H9 (cell line): ENCODE measurements at regions not wholly inside any gene's neighbourhood (a gene's known extent, or its start where the extent isn't known, plus 50 kb on each side); places are given as distances from the start of the nearest gene placed in this dataset.

Experiments used
- DNase-seq: peaks from one replicate; pipeline ENCODE4 v3.0.0-alpha.2; 2017
- H2AFZ ChIP-seq: one replicate; pipeline ENCODE4 v1.6.1; 2013; ENCODE audit warnings: mild to moderate bottlenecking, low read length, control low read depth, moderate library complexity
- H2AK5ac ChIP-seq: 2 replicates; pipeline ENCODE4 v1.6.1; 2013; ENCODE audit warnings: low read length, control low read depth, mixed read lengths; ENCODE audit not compliant: insufficient read length
- H2BK120ac ChIP-seq: one replicate; pipeline ENCODE4 v1.6.1; 2013; ENCODE audit warnings: low read depth, mild to moderate bottlenecking, low read length, control low read depth, inconsistent platforms; ENCODE audit not compliant: poor library complexity, severe bottlenecking
- H2BK12ac ChIP-seq: 2 replicates; pipeline ENCODE4 v1.6.1; 2013; ENCODE audit warnings: low read length, control low read depth, mixed read lengths, low read depth; ENCODE audit not compliant: insufficient read length
- H2BK15ac ChIP-seq: 2 replicates; pipeline ENCODE4 v1.6.1; 2013; ENCODE audit warnings: low read depth, low read length, control low read depth
- H2BK20ac ChIP-seq: one replicate; pipeline ENCODE4 v1.6.1; 2013; ENCODE audit warnings: low read depth, mild to moderate bottlenecking, low read length, control low read depth, inconsistent platforms; ENCODE audit not compliant: poor library complexity, severe bottlenecking
- H2BK5ac ChIP-seq: 2 replicates; pipeline ENCODE4 v1.6.1; 2013; ENCODE audit warnings: low read length, control low read depth, mixed read lengths; ENCODE audit not compliant: insufficient read length
- H3K14ac ChIP-seq: 2 replicates; pipeline ENCODE4 v1.6.1; 2013; ENCODE audit warnings: low read length, control low read depth; ENCODE audit not compliant: insufficient read depth
- H3K18ac ChIP-seq: 2 replicates; pipeline ENCODE4 v1.6.1; 2013; ENCODE audit warnings: low read depth, mild to moderate bottlenecking, mixed read lengths, low read length, control low read depth; ENCODE audit not compliant: insufficient read length
- H3K23ac ChIP-seq: 2 replicates; pipeline ENCODE4 v1.6.1; 2013; ENCODE audit warnings: low read length, control low read depth, mixed read lengths, low read depth; ENCODE audit not compliant: insufficient read length
- H3K23me2 ChIP-seq: 2 replicates; pipeline ENCODE4 v1.6.1; 2013; ENCODE audit warnings: low read depth, mild to moderate bottlenecking, mixed read lengths, low read length, control low read depth; ENCODE audit not compliant: insufficient read length, poor library complexity, severe bottlenecking
- H3K27ac ChIP-seq: 2 replicates; pipeline ENCODE4 v1.5.1; 2013; ENCODE audit warnings: low read length, control low read depth, mixed read lengths, low read depth; ENCODE audit not compliant: insufficient read length
- H3K27me3 ChIP-seq: 2 replicates; pipeline ENCODE4 v1.6.1; 2013; ENCODE audit warnings: low read length, control low read depth, inconsistent platforms; ENCODE audit not compliant: insufficient read depth
- H3K4ac ChIP-seq: 2 replicates; pipeline ENCODE4 v1.6.1; 2013; ENCODE audit warnings: low read depth, mild to moderate bottlenecking, control low read depth, inconsistent platforms, low read length, moderate library complexity
- H3K4me1 ChIP-seq: 2 replicates; pipeline ENCODE4 v1.6.1; 2013; ENCODE audit warnings: low read length, control low read depth, inconsistent platforms; ENCODE audit not compliant: insufficient read depth
- H3K4me2 ChIP-seq: 2 replicates; pipeline ENCODE4 v1.6.1; 2013; ENCODE audit warnings: low read length, control low read depth, mixed read lengths; ENCODE audit not compliant: insufficient read length, insufficient read depth
- H3K56ac ChIP-seq: 2 replicates; pipeline ENCODE4 v1.6.1; 2013; ENCODE audit warnings: low read depth, mild to moderate bottlenecking, mixed read lengths, low read length, control low read depth; ENCODE audit not compliant: insufficient read length
- H3K79me1 ChIP-seq: 2 replicates; pipeline ENCODE4 v1.6.1; 2013; ENCODE audit warnings: low read depth, mild to moderate bottlenecking, moderate library complexity, low read length, control low read depth, inconsistent platforms; ENCODE audit not compliant: insufficient read depth, poor library complexity, severe bottlenecking
- H3K79me2 ChIP-seq: 2 replicates; pipeline ENCODE4 v1.6.1; 2013; ENCODE audit warnings: low read length, control low read depth, inconsistent platforms; ENCODE audit not compliant: insufficient read depth
- H3K9ac ChIP-seq: 2 replicates; pipeline ENCODE4 v1.6.1; 2013; ENCODE audit warnings: low read length, control low read depth, mixed read lengths; ENCODE audit not compliant: insufficient read length; ENCODE audit errors: extremely low read depth
- H3K9me3 ChIP-seq: one replicate; pipeline ENCODE4 v1.6.1; 2013; ENCODE audit warnings: low read depth, low read length, inconsistent platforms; ENCODE audit not compliant: control insufficient read depth
- H3T11ph ChIP-seq: one replicate; pipeline ENCODE4 v1.6.1; 2013; ENCODE audit warnings: mild to moderate bottlenecking, low read length, control low read depth, inconsistent platforms
- H4K20me1 ChIP-seq: one replicate; pipeline ENCODE4 v1.6.1; 2013; ENCODE audit not compliant: control insufficient read depth, insufficient read length, insufficient read depth
- H4K5ac ChIP-seq: 2 replicates; pipeline ENCODE4 v1.6.1; 2013; ENCODE audit warnings: low read depth, mild to moderate bottlenecking, mixed read lengths, low read length, control low read depth; ENCODE audit not compliant: insufficient read length
- H4K8ac ChIP-seq: replicated peaks from 2 replicates; pipeline ENCODE4 v1.6.1; 2013; ENCODE audit warnings: low read length, control low read depth, mixed read lengths, low read depth; ENCODE audit not compliant: insufficient read length
- H4K91ac ChIP-seq: 2 replicates; pipeline ENCODE4 v1.6.1; 2013; ENCODE audit warnings: low read depth, mild to moderate bottlenecking, moderate library complexity, mixed read lengths, low read length, control low read depth; ENCODE audit not compliant: insufficient read length
- H3K27ac Mint-ChIP-seq, 3 experiments: 2 replicates in 2 of 3; 3 replicates in 1 of 3; pipeline ENCODE4 v1.8.0; 2020 to 2021; ENCODE audit warnings: mixed read lengths in 3 of 3, mild to moderate bottlenecking in 1 of 3, moderate library complexity in 1 of 3
- H3K27me3 Mint-ChIP-seq: 2 replicates; pipeline ENCODE4 v1.8.0; 2021; ENCODE audit warnings: low read depth, mild to moderate bottlenecking, moderate library complexity, mixed read lengths
- H3K36me3 Mint-ChIP-seq, 3 experiments: 2 replicates in 2 of 3; 3 replicates in 1 of 3; pipeline ENCODE4 v1.8.0; 2020 to 2021; ENCODE audit warnings: low read depth in 3 of 3, mixed read lengths in 3 of 3; ENCODE audit not compliant: insufficient read depth in 1 of 3
- H3K4me1 Mint-ChIP-seq, 2 experiments: 2 replicates each; pipeline ENCODE4 v1.8.0; 2020; ENCODE audit warnings: mixed read lengths in 2 of 2
- H3K4me3 Mint-ChIP-seq, 2 experiments: 2 replicates in 1 of 2; 3 replicates in 1 of 2; pipeline ENCODE4 v1.8.0; 2020 to 2021; ENCODE audit warnings: mild to moderate bottlenecking in 2 of 2, mixed read lengths in 2 of 2, moderate library complexity in 1 of 2
- H3K9me3 Mint-ChIP-seq, 2 experiments: 2 replicates in 1 of 2; 3 replicates in 1 of 2; pipeline ENCODE4 v1.8.0; 2020; ENCODE audit warnings: mild to moderate bottlenecking in 2 of 2, mixed read lengths in 2 of 2, moderate library complexity in 1 of 2
- CTCF ChIP-seq: fragments of 200-600 bp; sonication (generic); conservative IDR thresholded peaks from 3 replicates; pipeline ENCODE4 v1.8.0; 2021; ENCODE audit warnings: antibody characterized with exemption, mild to moderate bottlenecking
- WGBS: extraction: QIAGEN DNeasy Blood & Tissue Kit; methylation state at CpG from one replicate; pipeline ENCODE4 v1.1.7; 2013; ENCODE audit warnings: missing lambda C conversion rate, low lambda C conversion rate, mixed read lengths; ENCODE audit not compliant: insufficient read length; ENCODE audit errors: extremely low coverage; 5-methylcytosine and 5-hydroxymethylcytosine counted together

GRCh38 chr5:8826508-8826907 lies 719.4 kb downstream of the SEMA5A start:
- Mint-ChIP-seq H3K27ac (peak overlapping the region in 2 of 3 experiments; percentile 57 to 79; a peak in 2 of 7 replicates), H3K4me3 (no peak overlapping the region)
- no peaks in the 10 kb centered on the region for H3K79me1 ChIP-seq

More at GRCh38 chr5:8826508-8826907, 719.4 kb downstream of the SEMA5A start:
- H3K4ac ChIP-seq, result no peak overlapping the region
- no peak overlapping the region for H2BK15ac ChIP-seq
- no peaks in the 10 kb centered on the region for H4K20me1 ChIP-seq
- H3K27ac ChIP-seq, result no peak overlapping the region
- no peak overlapping the region for H3K23ac ChIP-seq
- H2AFZ ChIP-seq, result no peak overlapping the region
- H3K4me1 ChIP-seq, result no peaks in the 10 kb centered on the region; the same call in 1 of the 2 replicates
- no peak overlapping the region for H2BK5ac ChIP-seq
- no peak overlapping the region for H2BK120ac ChIP-seq
- no peaks in the 10 kb centered on the region for H3K79me2 ChIP-seq
- H3K27me3 ChIP-seq, result no peaks in the 10 kb centered on the region
- no peak overlapping the region for H4K91ac ChIP-seq
- H3K56ac ChIP-seq, result no peak overlapping the region
- no peak for DNase-seq
- no peak overlapping the region for H3K18ac ChIP-seq
- H2BK20ac ChIP-seq, result no peak overlapping the region
- no CpG with 5 or more reads among the region's 2 CpGs for WGBS
- no peaks in the 10 kb centered on the region for H3K9me3 ChIP-seq
- Mint-ChIP-seq H3K9me3 (peaks cover 3 to 9% of the 10 kb centered on the region in 2 experiments; a peak in 4 of 5 replicates), H3K4me1 (peaks cover 20 to 41% of the 10 kb centered on the region in 2 experiments), H3K27me3 (no peaks in the 10 kb centered on the region), H3K36me3 (no peaks in the 10 kb centered on the region; a peak in 1 of 7 replicates)
- no peak overlapping the region for H3K9ac ChIP-seq
- no peaks in the 10 kb centered on the region for H3K23me2 ChIP-seq
- TF ChIP-seq CTCF, result no peak
- H2AK5ac ChIP-seq, result no peak overlapping the region
- no peak overlapping the region for H3T11ph ChIP-seq
- no peak overlapping the region for H4K8ac ChIP-seq
- no peak overlapping the region for H2BK12ac ChIP-seq
- no peak overlapping the region for H3K14ac ChIP-seq
- no peak overlapping the region for H4K5ac ChIP-seq
- H3K4me2 ChIP-seq, result no peak overlapping the region
